Activated T-cell treated with anti-CD3 and anti-CD28 coated beads, Interleukin-2, amount 50 U/mL, for 72 hours (primary cell): ENCODE measurements at regions not wholly inside any gene's neighbourhood (a gene's known extent, or its start where the extent isn't known, plus 50 kb on each side); places are given as distances from the start of the nearest gene placed in this dataset.
"Not testable (repeated sequence)": the region's sequence is repeated elsewhere in the genome, so short reads cannot be mapped to it uniquely, and the experiment has no call there.

Source experiments
- ATAC-seq, 2 donors: fragments of 150-1000 bp; cut with Tn5 transposase; replicated peaks in 1 of 2; 2 replicates each; pipeline ENCODE4 v1.10.0; 2021; ENCODE audit warnings: moderate library complexity in 2 of 2, mild to moderate bottlenecking in 1 of 2
- DNase-seq, 2 donors: peaks; one replicate each; pipeline ENCODE4 v3.0.0; 2021 to 2022; ENCODE audit warnings: mixed read lengths in 1 of 2
- H3K27ac Mint-ChIP-seq: one replicate; pipeline ENCODE4 v1.8.0; 2022; ENCODE audit warnings: mild to moderate bottlenecking, moderate library complexity, mixed read lengths
- H3K27me3 Mint-ChIP-seq: one replicate; pipeline ENCODE4 v1.8.0; 2022; ENCODE audit warnings: low read depth, mixed read lengths
- H3K36me3 Mint-ChIP-seq, 2 donors: one replicate each; pipeline ENCODE4 v1.8.0; 2022; ENCODE audit warnings: mixed read lengths in 2 of 2, mild to moderate bottlenecking in 1 of 2; ENCODE audit not compliant: insufficient read depth in 2 of 2
- H3K4me1 Mint-ChIP-seq: one replicate; pipeline ENCODE4 v1.8.0; 2022; ENCODE audit warnings: low read depth, mixed read lengths
- H3K4me3 Mint-ChIP-seq, 2 donors: one replicate each; pipeline ENCODE4 v1.8.0; 2022; ENCODE audit warnings: mild to moderate bottlenecking in 2 of 2, mixed read lengths in 2 of 2, moderate library complexity in 2 of 2
- H3K9me3 Mint-ChIP-seq, 2 donors: one replicate each; pipeline ENCODE4 v1.8.0; 2022; ENCODE audit warnings: mixed read lengths in 2 of 2

- H3K36me3 Mint-ChIP-seq = no peaks in the 10 kb centered on the region
- H3K27me3 Mint-ChIP-seq = peaks cover 18% of the 10 kb centered on the region
- ATAC-seq (no peak), DNase-seq (no peak)
- no peaks in the 10 kb centered on the region for H3K4me1 Mint-ChIP-seq
- H3K9me3 Mint-ChIP-seq = no peaks in the 10 kb centered on the region
- no peak overlapping the region for H3K27ac Mint-ChIP-seq
- no peak overlapping the region for H3K4me3 Mint-ChIP-seq
Observed at GRCh38 chrX:131219271-131219670, 69.8 kb downstream of the IGSF1 start.

DNA sequence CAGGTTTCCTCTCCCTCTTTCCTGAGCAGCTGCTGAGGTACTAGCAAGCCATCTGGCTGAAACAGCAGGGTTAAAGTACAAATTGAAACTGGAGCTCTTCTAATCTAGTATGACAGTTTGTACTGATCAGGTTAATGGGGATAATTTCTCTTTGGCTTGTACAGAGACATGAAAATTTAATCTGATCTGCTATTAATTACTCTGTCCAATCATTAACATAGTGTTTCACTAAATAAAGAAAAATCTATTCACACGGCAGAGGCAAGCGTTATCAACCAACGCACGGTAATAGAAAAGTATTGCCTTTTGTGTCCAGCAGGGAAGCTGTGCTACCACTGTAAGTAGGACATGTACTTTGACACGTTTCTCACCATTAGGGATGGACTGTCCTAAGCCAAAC, 71.1 kb downstream of the IGSF1 start:
- Mint-ChIP-seq H3K4me3 (no peak overlapping the region), H3K36me3 (no peaks in the 10 kb centered on the region), H3K27me3 (peaks cover 31% of the 10 kb centered on the region), H3K9me3 (no peaks in the 10 kb centered on the region), H3K27ac (no peak overlapping the region), H3K4me1 (no peaks in the 10 kb centered on the region)
- DNase-seq (no peak), ATAC-seq (no peak)

GRCh38 chrX:131216828-131217227, 72.3 kb downstream of the IGSF1 start:
- Mint-ChIP-seq H3K36me3 (no peaks in the 10 kb centered on the region), H3K9me3 (no peaks in the 10 kb centered on the region), H3K4me1 (no peaks in the 10 kb centered on the region), H3K27ac (no peak overlapping the region), H3K27me3 (peaks cover 34% of the 10 kb centered on the region), H3K4me3 (no peak overlapping the region)
- DNase-seq (no peak), ATAC-seq (no peak)

GRCh38 chrX:131213400-131213799, 75.7 kb downstream of the IGSF1 start:
- no peak for ATAC-seq
- no peaks in the 10 kb centered on the region for H3K36me3 Mint-ChIP-seq
- H3K27me3 Mint-ChIP-seq = peaks cover 34% of the 10 kb centered on the region
- no peaks in the 10 kb centered on the region for H3K9me3 Mint-ChIP-seq
- DNase-seq = no peak
- H3K4me1 Mint-ChIP-seq = no peaks in the 10 kb centered on the region
- no peak overlapping the region for H3K4me3 Mint-ChIP-seq
- H3K27ac Mint-ChIP-seq = no peak overlapping the region

GRCh38 chrX:131202766-131203165, 86.3 kb downstream of the IGSF1 start:
- ATAC-seq = no peak
- no peak overlapping the region for H3K4me3 Mint-ChIP-seq
- H3K4me1 Mint-ChIP-seq = no peaks in the 10 kb centered on the region
- H3K36me3 Mint-ChIP-seq = no peaks in the 10 kb centered on the region
- no peak overlapping the region for H3K27ac Mint-ChIP-seq
- peaks cover 17% of the 10 kb centered on the region for H3K27me3 Mint-ChIP-seq
- no peaks in the 10 kb centered on the region for H3K9me3 Mint-ChIP-seq
- DNase-seq = no peak

DNA sequence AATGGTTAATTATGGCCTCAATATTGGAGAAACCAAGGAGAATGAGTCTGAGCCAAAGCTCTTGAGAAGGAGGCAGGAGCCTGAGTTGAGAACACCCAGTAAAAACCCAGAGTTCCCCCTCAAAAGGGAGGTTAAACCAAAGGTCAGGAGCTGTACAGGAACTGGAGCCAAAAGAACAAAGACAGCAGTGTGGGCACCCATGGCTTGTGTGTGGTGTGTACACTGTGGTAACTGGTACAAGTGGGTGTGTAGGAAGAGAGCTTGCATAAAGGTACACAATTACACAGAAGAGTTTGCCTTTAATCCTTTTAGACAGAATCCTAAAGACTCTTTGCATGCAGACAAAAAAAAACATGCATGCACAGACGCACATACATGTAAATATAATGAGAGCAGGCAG, 87.1 kb downstream of the IGSF1 start:
- H3K27ac Mint-ChIP-seq = no peak overlapping the region

DNA sequence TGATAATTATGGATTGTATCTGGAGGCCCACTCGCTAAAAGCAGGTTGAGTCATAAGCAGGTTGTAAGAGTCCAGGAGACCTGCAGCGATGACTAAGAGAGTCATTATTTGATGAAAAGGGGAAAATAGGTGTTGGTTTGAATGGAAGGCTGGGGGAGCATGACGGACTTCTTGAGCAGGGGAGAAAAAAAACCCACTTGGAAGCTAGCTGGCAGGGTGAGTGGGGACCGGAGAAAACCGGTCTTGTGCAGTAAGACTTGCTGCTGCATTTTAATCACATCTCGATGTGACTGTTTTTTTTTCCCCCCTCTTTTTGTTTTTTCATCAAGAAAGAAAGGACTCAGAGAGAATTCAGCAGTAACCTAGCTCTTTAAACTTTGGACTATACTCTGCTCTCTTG, 90.0 kb downstream of the IGSF1 start:
- Mint-ChIP-seq H3K36me3 (no peaks in the 10 kb centered on the region), H3K4me3 (no peak overlapping the region), H3K27ac (no peak overlapping the region), H3K9me3 (no peaks in the 10 kb centered on the region), H3K4me1 (no peaks in the 10 kb centered on the region), H3K27me3 (peaks cover 36% of the 10 kb centered on the region)
- no peak for DNase-seq
- ATAC-seq = no peak

More for the DNA sequence above, 87.1 kb downstream of the IGSF1 start:
- ATAC-seq (no peak), DNase-seq (no peak)
- Mint-ChIP-seq H3K9me3 (no peaks in the 10 kb centered on the region), H3K4me3 (no peak overlapping the region), H3K36me3 (no peaks in the 10 kb centered on the region), H3K4me1 (no peaks in the 10 kb centered on the region), H3K27me3 (peaks cover 24% of the 10 kb centered on the region)

GRCh38 chrX:131187206-131187605, 101.9 kb downstream of the IGSF1 start:
- H3K36me3 Mint-ChIP-seq = no peaks in the 10 kb centered on the region
- no peaks in the 10 kb centered on the region for H3K4me1 Mint-ChIP-seq
- no peaks in the 10 kb centered on the region for H3K9me3 Mint-ChIP-seq
- H3K4me3 Mint-ChIP-seq = no peak overlapping the region
- DNase-seq (no peak), ATAC-seq (no peak)
- H3K27ac Mint-ChIP-seq = no peak overlapping the region
- H3K27me3 Mint-ChIP-seq = peaks cover 47% of the 10 kb centered on the region

GRCh38 chrX:131170148-131170547, 112.0 kb downstream of the ARHGAP36 start:
- ATAC-seq (no peak), DNase-seq (no peak)
- H3K27me3 Mint-ChIP-seq = peaks cover 31% of the 10 kb centered on the region
- no peaks in the 10 kb centered on the region for H3K36me3 Mint-ChIP-seq
- no peak overlapping the region for H3K4me3 Mint-ChIP-seq
- H3K27ac Mint-ChIP-seq = no peak overlapping the region
- no peaks in the 10 kb centered on the region for H3K4me1 Mint-ChIP-seq
- H3K9me3 Mint-ChIP-seq = no peaks in the 10 kb centered on the region

DNA sequence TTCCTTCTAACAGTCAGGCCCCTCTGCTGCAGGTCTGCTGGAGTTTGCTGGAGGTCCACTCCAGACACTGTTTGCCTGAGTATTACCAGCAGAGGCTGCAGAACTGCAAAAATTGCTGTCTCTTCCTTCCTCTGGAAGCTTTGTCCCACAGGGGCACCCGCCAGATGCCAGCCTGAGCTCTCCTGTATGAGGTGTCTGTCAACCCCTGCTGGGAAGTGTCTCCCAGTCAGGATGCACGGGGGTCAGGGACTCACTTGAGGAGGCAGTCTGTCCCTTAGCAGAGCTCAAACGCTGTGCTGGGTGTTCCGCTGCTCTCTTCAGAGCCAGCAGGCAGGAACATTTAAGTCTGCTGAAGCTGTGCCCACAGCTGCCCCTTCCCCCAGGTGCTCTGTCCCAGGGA, 105.5 kb downstream of the ARHGAP36 start:
- not testable (repeated sequence) for H3K9me3 Mint-ChIP-seq, H3K36me3 Mint-ChIP-seq, DNase-seq, H3K27ac Mint-ChIP-seq, H3K4me3 Mint-ChIP-seq, H3K4me1 Mint-ChIP-seq, ATAC-seq
- H3K27me3 Mint-ChIP-seq = peaks cover 60% of the 10 kb centered on the region

DNA sequence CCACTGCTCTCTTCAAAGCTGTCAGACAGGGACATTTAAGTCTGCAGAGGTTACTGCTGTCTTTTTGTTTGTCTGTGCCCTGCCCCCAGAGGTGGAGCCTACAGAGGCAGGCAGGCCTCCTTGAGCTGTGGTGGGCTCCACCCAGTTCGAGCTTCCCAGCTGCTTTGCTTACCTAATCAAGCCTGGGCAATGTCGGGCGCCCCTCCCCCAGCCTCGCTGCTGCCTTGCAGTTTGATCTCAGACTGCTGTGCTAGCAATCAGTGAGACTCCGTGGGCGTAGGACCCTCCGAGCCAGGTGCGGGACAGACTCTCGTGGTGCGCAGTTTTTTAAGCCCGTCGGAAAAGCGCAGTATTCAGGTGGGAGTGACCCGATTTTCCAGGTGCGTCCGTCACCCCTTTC, 99.5 kb downstream of the ARHGAP36 start:
- H3K27me3 Mint-ChIP-seq = peaks cover 35% of the 10 kb centered on the region
- DNase-seq, H3K27ac Mint-ChIP-seq, H3K4me3 Mint-ChIP-seq, ATAC-seq, H3K9me3 Mint-ChIP-seq, H3K36me3 Mint-ChIP-seq, H3K4me1 Mint-ChIP-seq: not testable (repeated sequence)

DNA sequence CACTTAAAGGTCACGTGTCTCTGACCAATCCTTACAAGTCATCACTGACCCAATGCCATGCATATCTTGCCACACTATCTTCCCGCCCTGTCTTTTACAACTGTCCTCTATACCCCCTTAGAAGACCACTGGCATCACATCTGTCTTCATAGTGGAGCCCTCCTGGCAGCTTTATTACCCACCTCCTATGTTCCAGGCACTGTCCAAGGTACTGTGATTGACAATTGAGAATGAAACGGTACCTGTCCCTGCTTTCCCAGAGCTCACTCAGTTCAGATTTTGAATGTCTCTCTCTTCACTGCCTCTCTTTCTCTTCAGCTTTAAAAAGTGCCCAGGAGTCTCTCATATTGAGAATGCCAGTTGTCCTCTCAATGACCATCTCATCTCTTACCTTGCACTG, 88.6 kb downstream of the ARHGAP36 start:
- H3K36me3 Mint-ChIP-seq = no peaks in the 10 kb centered on the region
- DNase-seq = no peak
- no peak for ATAC-seq
- H3K9me3 Mint-ChIP-seq = no peaks in the 10 kb centered on the region
- no peak overlapping the region for H3K4me3 Mint-ChIP-seq
- H3K4me1 Mint-ChIP-seq = no peaks in the 10 kb centered on the region
- peaks cover 29% of the 10 kb centered on the region for H3K27me3 Mint-ChIP-seq
- H3K27ac Mint-ChIP-seq = no peak overlapping the region
